MM.1S (cell line): ENCODE measurements at regions not wholly inside any gene's neighbourhood (a gene's known extent, or its start where the extent isn't known, plus 50 kb on each side); places are given as distances from the start of the nearest gene placed in this dataset.

Experiments
- EZH2 ChIP-seq: fragments of 300-600 bp; sonication (generic); optimal IDR thresholded peaks from 2 replicates; pipeline ENCODE3; 2017; ENCODE audit warnings: low read depth, mild to moderate bottlenecking, antibody characterized with exemption, low read length, mixed read lengths
- EZH2phosphoT487 ChIP-seq: fragments of 300-600 bp; sonication (generic); IDR thresholded peaks from 2 replicates; pipeline ENCODE4 v1.6.1; 2018; ENCODE audit warnings: antibody characterized with exemption, low read length
- TF ChIP-seq, protein P1 (sequence below): fragments of 300-600 bp; sonication (generic); IDR thresholded peaks from 2 replicates; pipeline ENCODE4 v1.5.1; 2016; ENCODE audit warnings: antibody characterized with exemption, low read length, mixed read lengths

- TF ChIP-seq, protein P1, sequence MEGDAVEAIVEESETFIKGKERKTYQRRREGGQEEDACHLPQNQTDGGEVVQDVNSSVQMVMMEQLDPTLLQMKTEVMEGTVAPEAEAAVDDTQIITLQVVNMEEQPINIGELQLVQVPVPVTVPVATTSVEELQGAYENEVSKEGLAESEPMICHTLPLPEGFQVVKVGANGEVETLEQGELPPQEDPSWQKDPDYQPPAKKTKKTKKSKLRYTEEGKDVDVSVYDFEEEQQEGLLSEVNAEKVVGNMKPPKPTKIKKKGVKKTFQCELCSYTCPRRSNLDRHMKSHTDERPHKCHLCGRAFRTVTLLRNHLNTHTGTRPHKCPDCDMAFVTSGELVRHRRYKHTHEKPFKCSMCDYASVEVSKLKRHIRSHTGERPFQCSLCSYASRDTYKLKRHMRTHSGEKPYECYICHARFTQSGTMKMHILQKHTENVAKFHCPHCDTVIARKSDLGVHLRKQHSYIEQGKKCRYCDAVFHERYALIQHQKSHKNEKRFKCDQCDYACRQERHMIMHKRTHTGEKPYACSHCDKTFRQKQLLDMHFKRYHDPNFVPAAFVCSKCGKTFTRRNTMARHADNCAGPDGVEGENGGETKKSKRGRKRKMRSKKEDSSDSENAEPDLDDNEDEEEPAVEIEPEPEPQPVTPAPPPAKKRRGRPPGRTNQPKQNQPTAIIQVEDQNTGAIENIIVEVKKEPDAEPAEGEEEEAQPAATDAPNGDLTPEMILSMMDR: no peak
- no peak for TF ChIP-seq EZH2
- no peak for TF ChIP-seq EZH2phosphoT487
Measured at GRCh38 chr12:102675672-102676071, 195.3 kb upstream of the IGF1 start.
